Common myeloid progenitor, CD34-positive (primary cell): ENCODE measurements at regions not wholly inside any gene's neighbourhood (a gene's known extent, or its start where the extent isn't known, plus 50 kb on each side); places are given as distances from the start of the nearest gene placed in this dataset.

Experiments used
- CTCF ChIA-PET: fragments of 350-600 bp; sonication (Branson Sonifier 250); formaldehyde crosslinking; loops from one replicate; lab custom pipeline; 2021; ENCODE audit warnings: antibody characterized with exemption; lab: Charles Lee
- POLR2A ChIA-PET: fragments of 350-600 bp; sonication (Branson Sonifier 250); formaldehyde crosslinking; loops from one replicate; lab custom pipeline; 2021; ENCODE audit warnings: antibody characterized with exemption; lab: Charles Lee
- DNase-seq, 3 donors: peaks; one replicate each; pipeline versions ENCODE4 v3.0.0 to v3.0.0-alpha.2; 2013
- H3K27ac ChIP-seq, 2 experiments: 1 replicate in 1 of 2; 2 replicates in 1 of 2; pipeline ENCODE4 v1.7.0; 2013; ENCODE audit warnings: inconsistent platforms in 2 of 2, low read length in 2 of 2, mild to moderate bottlenecking in 2 of 2, low read depth in 1 of 2, moderate library complexity in 1 of 2; ENCODE audit not compliant: severe bottlenecking in 2 of 2, insufficient read depth in 1 of 2, poor library complexity in 1 of 2
- H3K27me3 ChIP-seq, 5 experiments: replicated peaks in 2 of 5; 1 replicate in 3 of 5; 2 replicates in 2 of 5; pipeline versions ENCODE4 v1.6.1 to v1.7.0; 2013; ENCODE audit warnings: low read length in 4 of 5, mild to moderate bottlenecking in 2 of 5, moderate library complexity in 2 of 5, inconsistent platforms in 1 of 5; ENCODE audit not compliant: insufficient read depth in 5 of 5, control insufficient read depth in 4 of 5
- H3K36me3 ChIP-seq, 4 experiments: 1 replicate in 2 of 4; 2 replicates in 2 of 4; pipeline versions ENCODE4 v1.6.1 to v1.7.0; 2013; ENCODE audit warnings: low read length in 3 of 4, control low read depth in 1 of 4, mild to moderate bottlenecking in 1 of 4; ENCODE audit not compliant: control insufficient read depth in 4 of 4, insufficient read depth in 4 of 4
- H3K4me1 ChIP-seq, 4 experiments: 1 replicate in 3 of 4; 2 replicates in 1 of 4; pipeline versions ENCODE4 v1.6.1 to v1.7.1; 2013; ENCODE audit warnings: low read length in 3 of 4, mild to moderate bottlenecking in 3 of 4, control low read depth in 1 of 4, inconsistent platforms in 1 of 4, moderate library complexity in 1 of 4; ENCODE audit not compliant: control insufficient read depth in 4 of 4, insufficient read depth in 4 of 4; ENCODE audit errors: control extremely low read depth in 1 of 4
- H3K4me3 ChIP-seq, 7 experiments: 1 replicate in 4 of 7; 2 replicates in 3 of 7; pipeline versions ENCODE4 v1.5.1 to v1.7.0; 2013; ENCODE audit warnings: mild to moderate bottlenecking in 7 of 7, low read length in 6 of 7, moderate library complexity in 6 of 7, inconsistent platforms in 2 of 7, low read depth in 2 of 7, control low read depth in 1 of 7; ENCODE audit not compliant: insufficient read depth in 4 of 7, control insufficient read depth in 1 of 7; ENCODE audit errors: extremely low read depth in 1 of 7
- H3K9me3 ChIP-seq, 5 experiments: 1 replicate in 4 of 5; 2 replicates in 1 of 5; pipeline versions ENCODE4 v1.6.1 to v1.7.1; 2013; ENCODE audit warnings: low read length in 4 of 5, mild to moderate bottlenecking in 2 of 5, inconsistent platforms in 1 of 5, low read depth in 1 of 5, moderate library complexity in 1 of 5; ENCODE audit not compliant: control insufficient read depth in 4 of 5, insufficient read depth in 2 of 5; ENCODE audit errors: control extremely low read depth in 1 of 5
- WGBS: methylation state at CpG from one replicate; pipeline ENCODE4 v1.1.5; 2013; ENCODE audit not compliant: insufficient coverage; 5-methylcytosine and 5-hydroxymethylcytosine counted together

DNA sequence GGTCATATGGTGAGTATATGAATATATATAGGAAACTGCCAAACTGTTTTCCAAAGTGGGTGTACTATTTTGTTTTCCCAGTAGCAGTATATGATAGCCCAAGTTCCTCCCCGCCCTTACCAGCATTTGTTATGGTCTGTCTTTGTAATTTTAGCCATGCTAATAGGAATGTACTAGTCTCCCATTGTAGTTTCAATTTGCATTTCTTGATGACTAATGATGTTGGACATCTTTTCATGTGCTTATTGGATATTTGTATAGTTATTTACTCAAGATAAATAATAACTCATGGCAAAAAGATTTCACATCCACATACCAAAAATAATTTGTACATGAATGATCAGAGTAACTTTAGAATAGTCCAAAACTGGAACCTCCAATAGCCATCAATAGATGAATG lies 75.3 kb upstream of the SERP2 start:
- no peaks in the 10 kb centered on the region for H3K9me3 ChIP-seq
- H3K27ac ChIP-seq, result no peak overlapping the region
- no peaks in the 10 kb centered on the region for H3K27me3 ChIP-seq
- WGBS, result no CpG with 5 or more reads among the region's 1 CpG
- ChIA-PET POLR2A (no interaction called here), CTCF (no interaction called here)
- no peak for DNase-seq
- H3K4me3 ChIP-seq, result no peak overlapping the region
- H3K4me1 ChIP-seq, result peaks cover 6 to 14% (median 9%) of the 10 kb centered on the region in 4 experiments
- H3K36me3 ChIP-seq, result no peaks in the 10 kb centered on the region

DNA sequence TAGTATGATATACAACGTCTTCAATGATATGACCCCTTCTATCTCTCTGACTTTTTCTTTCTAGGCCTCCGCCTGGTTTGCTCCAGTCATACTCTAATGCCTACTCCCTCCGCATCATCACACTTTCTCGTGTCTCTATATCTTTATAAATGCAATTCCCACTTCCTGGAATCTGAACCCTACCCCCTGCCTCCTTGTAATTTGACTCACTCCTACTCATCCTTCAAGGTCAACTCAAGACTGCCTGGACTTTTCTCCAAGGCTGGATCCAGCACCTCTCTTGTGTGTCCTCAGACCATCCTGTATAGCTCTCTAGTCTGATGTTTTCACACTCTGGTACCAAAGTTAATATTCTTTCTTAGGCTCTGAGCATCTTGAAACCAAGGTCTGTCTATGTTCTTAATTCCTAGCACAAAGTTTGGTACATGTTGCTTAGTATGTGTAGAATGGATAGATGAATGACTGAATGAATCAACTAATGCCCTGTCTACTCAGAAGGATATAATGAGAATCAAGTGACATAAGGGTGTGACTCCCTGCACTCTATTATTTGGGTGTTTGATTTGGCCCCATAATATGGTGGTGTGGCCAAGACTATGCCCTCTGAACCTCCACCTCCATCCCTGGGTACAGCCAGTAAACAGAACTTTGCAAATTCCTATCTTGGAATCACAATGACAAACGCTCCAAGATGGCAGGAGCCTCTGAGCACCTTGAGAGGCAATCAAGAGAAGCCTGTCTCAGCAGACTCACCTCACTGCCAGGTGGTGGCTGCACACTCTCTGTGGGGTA lies 74.3 kb upstream of the SERP2 start:
- WGBS, result 100% methylated on average over 4 of the region's 5 CpGs
- ChIA-PET POLR2A (no interaction called here), CTCF (interaction anchor here (1.5 kb wide), 1 partner anchor 13 kb away, joined by 5 read pairs; no protein-coding TSS in a partner anchor)
- Histone ChIP-seq H3K4me1 (peaks cover 0 to 4% (median 3%) of the 10 kb centered on the region in 4 experiments), H3K4me3 (no peak overlapping the region), H3K27me3 (no peaks in the 10 kb centered on the region), H3K27ac (no peak overlapping the region), H3K9me3 (no peaks in the 10 kb centered on the region), H3K36me3 (no peaks in the 10 kb centered on the region)
- DNase-seq, result no peak

DNA sequence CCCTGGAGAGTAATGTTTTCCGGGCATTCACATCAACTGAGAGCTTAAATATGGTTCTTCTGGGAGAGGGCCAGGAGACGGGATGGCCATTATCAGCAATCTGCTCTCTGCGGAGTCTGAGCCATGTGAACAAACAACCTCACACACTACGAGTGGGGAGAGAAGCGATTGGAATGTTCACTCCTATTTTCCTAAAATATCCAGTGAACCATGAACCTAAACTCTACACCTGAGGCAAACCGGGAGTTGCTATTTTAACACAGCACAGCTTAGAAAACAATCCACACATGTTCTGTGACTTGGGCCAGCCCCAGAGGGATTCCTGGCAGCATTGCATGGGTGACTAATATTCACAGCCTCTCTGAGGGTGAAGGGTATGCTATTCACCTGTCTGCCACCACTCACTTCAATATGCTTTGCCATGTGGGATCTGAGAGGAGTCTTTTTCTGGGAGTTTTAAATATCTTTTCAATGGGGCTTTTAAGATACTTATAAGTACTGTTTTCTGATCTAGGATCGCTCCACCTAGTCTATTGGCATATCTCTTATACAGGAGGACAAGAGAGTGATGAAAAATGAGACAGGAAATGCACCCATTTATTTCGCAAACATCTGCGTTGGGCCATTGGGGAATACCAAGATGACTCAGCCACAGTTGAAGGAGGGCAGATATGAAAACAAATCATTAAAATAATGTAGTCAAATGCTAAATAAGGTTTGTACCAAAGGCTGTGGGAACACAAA lies 72.6 kb upstream of the SERP2 start:
- 98% methylated on average over 8 of the region's 9 CpGs for WGBS
- DNase-seq, result peak in 2 of 3 donors; percentile 33 to 42
- Histone ChIP-seq H3K27ac (no peak overlapping the region), H3K4me3 (no peak overlapping the region), H3K36me3 (no peaks in the 10 kb centered on the region), H3K9me3 (no peaks in the 10 kb centered on the region), H3K27me3 (no peaks in the 10 kb centered on the region), H3K4me1 (peaks cover 0 to 3% (median under 1%) of the 10 kb centered on the region in 4 experiments)
- ChIA-PET POLR2A (no interaction called here), CTCF (interaction anchor here (1.5 kb wide), 1 partner anchor 11 kb away, joined by 5 read pairs; no protein-coding TSS in a partner anchor)

DNA sequence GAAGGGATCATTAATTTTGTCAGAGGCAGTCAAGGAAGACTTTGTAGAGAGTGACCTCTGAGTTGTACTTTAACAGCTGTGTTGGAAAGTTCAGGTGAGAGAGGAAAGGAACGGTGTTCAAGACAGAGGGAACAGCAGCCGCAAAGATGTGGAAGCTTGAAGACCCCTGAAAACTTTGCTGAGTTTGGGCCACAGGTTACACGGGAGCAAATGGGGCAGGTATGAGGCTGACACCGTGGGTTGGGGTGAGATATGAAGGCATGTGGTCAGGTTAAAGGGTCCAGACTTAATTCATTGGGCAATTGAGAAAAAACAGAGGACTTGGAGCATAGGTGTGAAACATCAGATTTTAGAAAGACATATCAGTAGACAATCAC lies 72.0 kb upstream of the SERP2 start:
- peaks cover 0 to 6% (median 2%) of the 10 kb centered on the region in 4 experiments for H3K4me1 ChIP-seq
- CTCF ChIA-PET, result interaction anchor here (0.7 kb wide), 1 partner anchor 19 kb away, joined by 3 read pairs; no protein-coding TSS in a partner anchor

DNA sequence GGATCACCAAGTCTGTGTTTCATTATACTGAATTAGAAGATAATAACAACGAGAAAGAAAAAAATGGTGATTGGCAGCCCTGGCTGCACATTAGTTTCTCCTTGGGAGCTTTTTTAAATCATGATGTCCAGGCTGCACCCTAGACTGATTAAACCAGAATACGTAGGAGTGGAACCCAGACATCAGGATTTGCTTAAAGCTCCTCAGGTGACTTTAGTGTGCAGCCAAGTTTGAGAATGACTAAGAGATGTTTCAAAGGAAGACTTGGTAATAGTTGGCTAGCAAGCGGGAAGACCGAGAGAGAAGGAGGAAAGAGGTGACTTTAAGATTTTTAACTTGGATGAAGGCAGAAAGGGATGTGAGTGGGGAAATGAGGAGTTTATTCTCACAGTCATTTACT lies 71.4 kb upstream of the SERP2 start:
- no peaks in the 10 kb centered on the region for H3K27me3 ChIP-seq
- no peaks in the 10 kb centered on the region for H3K9me3 ChIP-seq
- peaks cover 0 to 9% (median 2%) of the 10 kb centered on the region in 4 experiments for H3K4me1 ChIP-seq
- H3K4me3 ChIP-seq, result no peak overlapping the region
- no peak overlapping the region for H3K27ac ChIP-seq
- 100% methylated on average over 4 of the region's 4 CpGs for WGBS
- no peaks in the 10 kb centered on the region for H3K36me3 ChIP-seq
- no peak for DNase-seq
- ChIA-PET POLR2A (interaction anchor here (0.5 kb wide), 1 partner anchor 54 kb away, joined by 3 read pairs; no protein-coding TSS in a partner anchor), CTCF (interaction anchor here (0.7 to 1.5 kb wide), 3 partner anchors 9 to 19 kb away, joined by 3 to 4 read pairs (median 3); no protein-coding TSS in a partner anchor)

More for the DNA sequence above, 72.0 kb upstream of the SERP2 start:
- WGBS, result 100% methylated on average over 4 of the region's 4 CpGs
- H3K4me3 ChIP-seq, result no peak overlapping the region
- no peaks in the 10 kb centered on the region for H3K27me3 ChIP-seq
- POLR2A ChIA-PET, result no interaction called here
- no peaks in the 10 kb centered on the region for H3K9me3 ChIP-seq
- no peaks in the 10 kb centered on the region for H3K36me3 ChIP-seq
- DNase-seq, result no peak
- no peak overlapping the region for H3K27ac ChIP-seq

DNA sequence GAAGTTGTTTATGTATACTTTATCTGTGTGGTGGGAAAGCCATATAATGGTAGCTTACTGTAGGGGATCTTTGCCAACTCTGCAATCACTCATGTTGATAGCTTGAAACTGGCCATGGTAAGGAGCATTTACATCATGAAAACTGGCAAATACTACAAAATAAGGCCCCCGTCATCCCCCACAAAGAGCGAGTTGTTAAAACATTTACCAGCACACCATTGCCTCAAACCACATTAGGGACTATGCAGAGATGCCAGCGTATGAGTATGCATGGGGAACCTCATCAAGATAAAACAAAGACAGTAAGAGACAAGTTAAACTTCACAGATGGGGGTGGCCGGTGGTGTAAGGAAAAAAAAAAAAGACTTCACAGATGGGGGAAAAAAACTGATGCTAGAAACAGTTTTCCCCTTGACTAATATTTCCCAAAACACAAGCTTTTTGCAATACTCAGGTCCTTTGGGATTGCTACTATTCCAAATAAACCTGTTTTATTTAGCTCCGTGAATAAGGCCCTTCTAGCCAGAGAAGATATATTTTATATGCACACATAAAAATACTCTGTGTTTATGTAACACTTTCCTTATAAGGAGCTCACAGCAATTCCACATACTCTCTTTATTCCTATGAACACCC lies 70.6 kb upstream of the SERP2 start:
- Histone ChIP-seq H3K36me3 (no peaks in the 10 kb centered on the region), H3K4me1 (peaks cover 0 to 9% (median 2%) of the 10 kb centered on the region in 4 experiments), H3K27ac (no peak overlapping the region), H3K9me3 (no peaks in the 10 kb centered on the region), H3K27me3 (no peaks in the 10 kb centered on the region), H3K4me3 (no peak overlapping the region)
- WGBS, result 100% methylated on average over 1 of the region's 5 CpGs
- POLR2A ChIA-PET, result no interaction called here
- DNase-seq, result no peak
- CTCF ChIA-PET, result interaction anchor here (0.5 to 1.5 kb wide), 5 partner anchors 9 to 36 kb away, joined by 3 to 4 read pairs (median 3); no protein-coding TSS in a partner anchor
